Stimulated activated CD4-positive, alpha-beta T cell treated with anti-CD3 and anti-CD28 coated beads, Interleukin-4, amount 100 ng/mL, for 24 hours (primary cell): ENCODE measurements at regions not wholly inside any gene's neighbourhood (a gene's known extent, or its start where the extent isn't known, plus 50 kb on each side); places are given as distances from the start of the nearest gene placed in this dataset.

ENCODE experiments used
- DNase-seq: peaks from one replicate; pipeline ENCODE4 v3.0.0-alpha.2; 2020

- no peak for DNase-seq
Measured at GRCh38 chrX:108795240-108795639, 58.9 kb upstream of the IRS4 start.
